22Rv1 (cell line): ENCODE measurements at regions not wholly inside any gene's neighbourhood (a gene's known extent, or its start where the extent isn't known, plus 50 kb on each side); places are given as distances from the start of the nearest gene placed in this dataset.
A peak's percentile ranks its signal among the peaks of the same experiment; 100 is the strongest.

Experiments
- H3K27ac ChIP-seq: fragments of 450-650 bp; 2 replicates; pipeline ENCODE4 v1.5.1; 2017
- CTCF ChIP-seq: fragments of 450-650 bp; IDR thresholded peaks from 2 replicates; pipeline ENCODE4 v1.5.1; 2017; ENCODE audit warnings: mild to moderate bottlenecking
- ZFX ChIP-seq: fragments of 450-650 bp; IDR thresholded peaks from 2 replicates; pipeline ENCODE4 v1.6.1; 2017; ENCODE audit warnings: antibody characterized with exemption, borderline replicate concordance

GRCh38 chr4:24680746-24681448 lies 96.5 kb upstream of the DHX15 start:
- H3K27ac ChIP-seq = no peak overlapping the region
- TF ChIP-seq CTCF (no peak), ZFX (no peak)

GRCh38 chr4:24683116-24683515 lies 98.8 kb upstream of the DHX15 start:
- no peak for TF ChIP-seq CTCF
- TF ChIP-seq ZFX = no peak
- no peak overlapping the region for H3K27ac ChIP-seq

- H3K27ac ChIP-seq = no peak overlapping the region
- TF ChIP-seq ZFX (no peak), CTCF (peak; percentile 89)
These were observed 102.7 kb upstream of the DHX15 start for GRCh38 chr4:24686866-24687692.

GRCh38 chr4:24688453-24688852 lies 104.1 kb upstream of the DHX15 start:
- no peak for TF ChIP-seq ZFX
- TF ChIP-seq CTCF = no peak
- no peak overlapping the region for H3K27ac ChIP-seq

- TF ChIP-seq CTCF (no peak), ZFX (no peak)
- H3K27ac ChIP-seq = no peak overlapping the region
These were observed 104.9 kb upstream of the DHX15 start for GRCh38 chr4:24689212-24689611.

GRCh38 chr4:24690436-24690835 lies 104.9 kb upstream of the SOD3 start:
- TF ChIP-seq CTCF = no peak
- TF ChIP-seq ZFX = no peak

GRCh38 chr4:24693636-24694035 lies 101.7 kb upstream of the SOD3 start:
- no peak overlapping the region for H3K27ac ChIP-seq
- TF ChIP-seq CTCF (no peak), ZFX (no peak)

More at GRCh38 chr4:24690436-24690835, 104.9 kb upstream of the SOD3 start:
- H3K27ac ChIP-seq = no peak overlapping the region
